ENCODE measurements at regions not wholly inside any gene's neighbourhood (a gene's known extent, or its start where the extent isn't known, plus 50 kb on each side); places are given as distances from the start of the nearest gene placed in this dataset.

DNA sequence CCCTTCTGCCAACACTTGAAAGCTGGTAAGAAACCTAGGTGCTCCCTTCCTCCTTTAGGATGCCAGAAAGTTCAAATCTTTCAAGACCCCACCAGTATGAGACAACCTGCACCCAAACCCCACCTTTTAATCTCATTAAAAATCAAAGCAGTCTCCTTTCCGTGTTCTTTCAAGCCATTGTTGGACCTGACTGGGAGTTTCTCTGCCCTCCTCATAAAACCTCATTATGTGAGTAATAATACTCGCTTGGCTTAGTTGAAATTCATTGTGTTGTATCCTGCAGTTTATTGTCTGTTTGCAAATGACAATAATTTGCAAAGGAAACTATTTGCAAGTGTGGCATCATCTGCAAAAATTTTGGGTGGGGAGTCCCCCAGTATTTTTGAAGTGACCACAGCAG, 133.2 kb upstream of the VEGFC start:
- TF ChIP-seq FOXM1 (IDR thresholded peaks at IDR 0.05; ENCODE audit: borderline replicate concordance) = no peak
- no peak for TF ChIP-seq FOXA1 (IDR thresholded peaks at IDR 0.05)
- TF ChIP-seq FOXK2 (IDR thresholded peaks at IDR 0.05) = no peak
- TF ChIP-seq ARNT (IDR thresholded peaks at IDR 0.05) = no peak

Measured in HEK293T (cell line).